ENCODE measurements at regions not wholly inside any gene's neighbourhood (a gene's known extent, or its start where the extent isn't known, plus 50 kb on each side); places are given as distances from the start of the nearest gene placed in this dataset.

- TF ChIP-seq POLR2A (IDR thresholded peaks at IDR 0.05; ENCODE audit: low read length) (no peak), GATA1 (IDR thresholded peaks at IDR 0.05; ENCODE audit: low read depth, low read length) (no peak)
These were observed 880.6 kb upstream of the ARPP21 start for GRCh38 chr3:34758630-34759261.
